ENCODE measurements at regions not wholly inside any gene's neighbourhood (a gene's known extent, or its start where the extent isn't known, plus 50 kb on each side); places are given as distances from the start of the nearest gene placed in this dataset.

GRCh38 chr18:51726614-51727013 lies 529.1 kb upstream of the MEX3C start:
- TF ChIP-seq FOXM1 (IDR thresholded peaks at IDR 0.05; ENCODE audit: borderline replicate concordance) (no peak), FOXK2 (IDR thresholded peaks at IDR 0.05) (no peak), L3MBTL2 (conservative IDR thresholded peaks at IDR 0.05) (no peak), SUZ12 (IDR thresholded peaks at IDR 0.05) (no peak), BHLHE40 (IDR thresholded peaks at IDR 0.05; ENCODE audit: borderline replicate concordance) (no peak)
